ENCODE measurements at regions not wholly inside any gene's neighbourhood (a gene's known extent, or its start where the extent isn't known, plus 50 kb on each side); places are given as distances from the start of the nearest gene placed in this dataset.

- H3K27ac ChIP-seq = no peak overlapping the region
- no peak overlapping the region for H3K4me3 ChIP-seq
- H3K9me3 ChIP-seq (replicated peaks) = 0 out of 2 replicates have a peak, but pooled peaks cover 3% of the 10 kb centered on the region
- H3K27me3 ChIP-seq (replicated peaks) = 0 out of 2 replicates have a peak, but pooled peaks cover 5% of the 10 kb centered on the region
- no peaks in the 10 kb centered on the region for H3K36me3 ChIP-seq
- H3K4me1 ChIP-seq (replicated peaks) = no peaks in the 10 kb centered on the region
- no peak for DNase-seq (ENCODE audit: low read depth in 1 of 2, low spot score in 2 of 2)
Observed at GRCh38 chr16:9248162-9248561, 156.7 kb downstream of the HAPSTR1 start.

GRCh38 chr16:9249534-9249933, 158.1 kb downstream of the HAPSTR1 start:
- no peak overlapping the region for H3K4me3 ChIP-seq
- H3K27ac ChIP-seq = no peak overlapping the region
- H3K4me1 ChIP-seq (replicated peaks) = no peaks in the 10 kb centered on the region
- H3K27me3 ChIP-seq (replicated peaks) = 0 out of 2 replicates have a peak, but pooled peaks cover 5% of the 10 kb centered on the region
- no peaks in the 10 kb centered on the region for H3K36me3 ChIP-seq
- H3K9me3 ChIP-seq (replicated peaks) = 0 out of 2 replicates have a peak, but pooled peaks cover 3% of the 10 kb centered on the region
- no peak for DNase-seq (ENCODE audit: low read depth in 1 of 2, low spot score in 2 of 2)

GRCh38 chr16:9251026-9251425, 159.6 kb downstream of the HAPSTR1 start:
- Histone ChIP-seq H3K4me3 (no peak overlapping the region), H3K27me3 (replicated peaks) (0 out of 2 replicates have a peak, but pooled peaks cover 5% of the 10 kb centered on the region), H3K9me3 (replicated peaks) (0 out of 2 replicates have a peak, but pooled peaks cover 3% of the 10 kb centered on the region), H3K4me1 (replicated peaks) (no peaks in the 10 kb centered on the region), H3K27ac (no peak overlapping the region), H3K36me3 (no peaks in the 10 kb centered on the region)
- DNase-seq (ENCODE audit: low read depth in 1 of 2, low spot score in 2 of 2) = no peak

GRCh38 chr16:9254863-9255262, 163.4 kb downstream of the HAPSTR1 start:
- no peak overlapping the region for H3K27ac ChIP-seq
- no peaks in the 10 kb centered on the region for H3K36me3 ChIP-seq
- H3K27me3 ChIP-seq (replicated peaks) = peaks cover 3% of the 10 kb centered on the region; the same call in 1 of the 2 replicates
- no peaks in the 10 kb centered on the region for H3K4me1 ChIP-seq (replicated peaks)
- no peak for DNase-seq (ENCODE audit: low read depth in 1 of 2, low spot score in 2 of 2)
- no peak overlapping the region for H3K4me3 ChIP-seq
- H3K9me3 ChIP-seq (replicated peaks) = 0 out of 2 replicates have a peak, but pooled peaks cover 3% of the 10 kb centered on the region

- no peaks in the 10 kb centered on the region for H3K36me3 ChIP-seq
- H3K4me3 ChIP-seq = no peak overlapping the region
- peak; percentile 10 to 47 for DNase-seq (ENCODE audit: low read depth in 1 of 2, low spot score in 2 of 2)
Observed at GRCh38 chr16:9256196-9256595, 164.8 kb downstream of the HAPSTR1 start.

GRCh38 chr16:9257843-9258242, 166.4 kb downstream of the HAPSTR1 start:
- no peaks in the 10 kb centered on the region for H3K4me1 ChIP-seq (replicated peaks)
- no peak for DNase-seq (ENCODE audit: low read depth in 1 of 2, low spot score in 2 of 2)
- no peaks in the 10 kb centered on the region for H3K9me3 ChIP-seq (replicated peaks)
- no peak overlapping the region for H3K4me3 ChIP-seq
- H3K27ac ChIP-seq = no peak overlapping the region
- no peaks in the 10 kb centered on the region for H3K36me3 ChIP-seq
- no peaks in the 10 kb centered on the region; the same call in 1 of the 2 replicates for H3K27me3 ChIP-seq (replicated peaks)

More at GRCh38 chr16:9256196-9256595, 164.8 kb downstream of the HAPSTR1 start:
- H3K9me3 ChIP-seq (replicated peaks) = 0 out of 2 replicates have a peak, but pooled peaks cover 3% of the 10 kb centered on the region
- H3K27ac ChIP-seq = no peak overlapping the region
- H3K27me3 ChIP-seq (replicated peaks) = peaks cover 3% of the 10 kb centered on the region; the same call in 1 of the 2 replicates
- no peaks in the 10 kb centered on the region for H3K4me1 ChIP-seq (replicated peaks)

- peak in 1 of 2 experiments; percentile 8 for DNase-seq (ENCODE audit: low read depth in 1 of 2, low spot score in 2 of 2)
- no peaks in the 10 kb centered on the region for H3K4me1 ChIP-seq (replicated peaks)
- no peaks in the 10 kb centered on the region for H3K9me3 ChIP-seq (replicated peaks)
- no peaks in the 10 kb centered on the region for H3K36me3 ChIP-seq
- H3K27ac ChIP-seq = no peak overlapping the region
- H3K4me3 ChIP-seq = no peak overlapping the region
- no peaks in the 10 kb centered on the region; the same call in 1 of the 2 replicates for H3K27me3 ChIP-seq (replicated peaks)
Observed at GRCh38 chr16:9258423-9259051, 167.1 kb downstream of the HAPSTR1 start.

- H3K27me3 ChIP-seq (replicated peaks) = no peaks in the 10 kb centered on the region; the same call in 1 of the 2 replicates
- no peak for DNase-seq (ENCODE audit: low read depth in 1 of 2, low spot score in 2 of 2)
- H3K9me3 ChIP-seq (replicated peaks) = no peaks in the 10 kb centered on the region
- H3K4me1 ChIP-seq (replicated peaks) = no peaks in the 10 kb centered on the region
- H3K4me3 ChIP-seq = no peak overlapping the region
- H3K36me3 ChIP-seq = no peaks in the 10 kb centered on the region
- H3K27ac ChIP-seq = no peak overlapping the region
Observed at GRCh38 chr16:9259914-9260608, 168.6 kb downstream of the HAPSTR1 start.

- Histone ChIP-seq H3K9me3 (replicated peaks) (no peaks in the 10 kb centered on the region), H3K36me3 (no peaks in the 10 kb centered on the region), H3K27me3 (replicated peaks) (no peaks in the 10 kb centered on the region; the same call in 1 of the 2 replicates), H3K4me1 (replicated peaks) (no peaks in the 10 kb centered on the region), H3K27ac (no peak overlapping the region), H3K4me3 (no peak overlapping the region)
- DNase-seq (ENCODE audit: low read depth in 1 of 2, low spot score in 2 of 2) = no peak
Observed at GRCh38 chr16:9260666-9261065, 169.2 kb downstream of the HAPSTR1 start.

- H3K36me3 ChIP-seq = no peaks in the 10 kb centered on the region
- peaks cover under 1% of the 10 kb centered on the region; the same call in 1 of the 2 replicates for H3K27me3 ChIP-seq (replicated peaks)
- DNase-seq (ENCODE audit: low read depth in 1 of 2, low spot score in 2 of 2) = no peak
- no peaks in the 10 kb centered on the region for H3K9me3 ChIP-seq (replicated peaks)
- no peak overlapping the region for H3K4me3 ChIP-seq
- no peaks in the 10 kb centered on the region for H3K4me1 ChIP-seq (replicated peaks)
- no peak overlapping the region for H3K27ac ChIP-seq
Observed at GRCh38 chr16:9261376-9261775, 169.9 kb downstream of the HAPSTR1 start.

- no peak for DNase-seq (ENCODE audit: low read depth in 1 of 2, low spot score in 2 of 2)
Observed at GRCh38 chr16:9262941-9263715, 171.7 kb downstream of the HAPSTR1 start.

GRCh38 chr16:9264067-9264466, 172.6 kb downstream of the HAPSTR1 start:
- Histone ChIP-seq H3K4me1 (replicated peaks) (no peaks in the 10 kb centered on the region), H3K27ac (no peak overlapping the region), H3K36me3 (no peaks in the 10 kb centered on the region), H3K27me3 (replicated peaks) (peaks cover 11% of the 10 kb centered on the region; the same call in 1 of the 2 replicates), H3K4me3 (no peak overlapping the region), H3K9me3 (replicated peaks) (no peaks in the 10 kb centered on the region)
- DNase-seq (ENCODE audit: low read depth in 1 of 2, low spot score in 2 of 2) = no peak

More at GRCh38 chr16:9262941-9263715, 171.7 kb downstream of the HAPSTR1 start:
- Histone ChIP-seq H3K4me3 (no peak overlapping the region), H3K9me3 (replicated peaks) (no peaks in the 10 kb centered on the region), H3K4me1 (replicated peaks) (no peaks in the 10 kb centered on the region), H3K27me3 (replicated peaks) (peaks cover 8% of the 10 kb centered on the region; the same call in 1 of the 2 replicates), H3K27ac (no peak overlapping the region), H3K36me3 (no peaks in the 10 kb centered on the region)

GRCh38 chr16:9268446-9268845, 177.0 kb downstream of the HAPSTR1 start:
- no peaks in the 10 kb centered on the region for H3K36me3 ChIP-seq
- no peak overlapping the region for H3K4me3 ChIP-seq
- no peaks in the 10 kb centered on the region for H3K4me1 ChIP-seq (replicated peaks)
- H3K9me3 ChIP-seq (replicated peaks) = no peaks in the 10 kb centered on the region
- H3K27me3 ChIP-seq (replicated peaks) = peaks cover 11% of the 10 kb centered on the region; the same call in 1 of the 2 replicates
- H3K27ac ChIP-seq = no peak overlapping the region
- DNase-seq (ENCODE audit: low read depth in 1 of 2, low spot score in 2 of 2) = no peak
